ENCODE measurements at regions not wholly inside any gene's neighbourhood (a gene's known extent, or its start where the extent isn't known, plus 50 kb on each side); places are given as distances from the start of the nearest gene placed in this dataset.

DNA sequence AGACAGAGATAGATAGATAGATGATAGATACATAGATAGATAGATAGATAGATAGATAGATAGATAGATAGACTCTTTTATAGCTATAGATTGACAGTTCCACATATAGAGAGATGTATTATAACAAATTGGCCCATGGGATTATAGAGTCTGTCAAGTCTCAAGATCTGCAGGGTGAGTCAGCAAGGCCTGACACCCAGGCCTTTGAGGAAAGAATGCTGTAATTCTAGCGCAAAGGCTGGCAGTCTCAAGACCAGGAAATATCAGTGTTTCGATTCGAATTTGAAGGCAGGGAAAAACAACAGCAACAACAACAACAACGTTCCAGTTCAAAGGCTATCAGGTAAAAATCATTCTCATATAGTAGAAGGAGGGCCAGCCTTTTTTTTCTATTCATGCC lies 339.2 kb upstream of the CDH9 start:
- TF ChIP-seq GABPA (IDR thresholded peaks at IDR 0.05; ENCODE audit: low read depth) (no peak), NRF1 (IDR thresholded peaks at IDR 0.05; ENCODE audit: low read depth, low read length) (no peak), FOXJ3 (CRISPR knock-in tag; IDR thresholded peaks at IDR 0.05) (no peak)
- TF ChIP-seq, protein P1, sequence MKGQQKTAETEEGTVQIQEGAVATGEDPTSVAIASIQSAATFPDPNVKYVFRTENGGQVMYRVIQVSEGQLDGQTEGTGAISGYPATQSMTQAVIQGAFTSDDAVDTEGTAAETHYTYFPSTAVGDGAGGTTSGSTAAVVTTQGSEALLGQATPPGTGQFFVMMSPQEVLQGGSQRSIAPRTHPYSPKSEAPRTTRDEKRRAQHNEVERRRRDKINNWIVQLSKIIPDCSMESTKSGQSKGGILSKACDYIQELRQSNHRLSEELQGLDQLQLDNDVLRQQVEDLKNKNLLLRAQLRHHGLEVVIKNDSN (IDR thresholded peaks at IDR 0.05; ENCODE audit: borderline replicate concordance, low read depth), result no peak
- TF ChIP-seq, protein P2, sequence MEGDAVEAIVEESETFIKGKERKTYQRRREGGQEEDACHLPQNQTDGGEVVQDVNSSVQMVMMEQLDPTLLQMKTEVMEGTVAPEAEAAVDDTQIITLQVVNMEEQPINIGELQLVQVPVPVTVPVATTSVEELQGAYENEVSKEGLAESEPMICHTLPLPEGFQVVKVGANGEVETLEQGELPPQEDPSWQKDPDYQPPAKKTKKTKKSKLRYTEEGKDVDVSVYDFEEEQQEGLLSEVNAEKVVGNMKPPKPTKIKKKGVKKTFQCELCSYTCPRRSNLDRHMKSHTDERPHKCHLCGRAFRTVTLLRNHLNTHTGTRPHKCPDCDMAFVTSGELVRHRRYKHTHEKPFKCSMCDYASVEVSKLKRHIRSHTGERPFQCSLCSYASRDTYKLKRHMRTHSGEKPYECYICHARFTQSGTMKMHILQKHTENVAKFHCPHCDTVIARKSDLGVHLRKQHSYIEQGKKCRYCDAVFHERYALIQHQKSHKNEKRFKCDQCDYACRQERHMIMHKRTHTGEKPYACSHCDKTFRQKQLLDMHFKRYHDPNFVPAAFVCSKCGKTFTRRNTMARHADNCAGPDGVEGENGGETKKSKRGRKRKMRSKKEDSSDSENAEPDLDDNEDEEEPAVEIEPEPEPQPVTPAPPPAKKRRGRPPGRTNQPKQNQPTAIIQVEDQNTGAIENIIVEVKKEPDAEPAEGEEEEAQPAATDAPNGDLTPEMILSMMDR (IDR thresholded peaks at IDR 0.05), result no peak

Measured in SK-N-SH (cell line).